Activated T-cell treated with anti-CD3 and anti-CD28 coated beads, Interleukin-2, amount 50 U/mL, for 48 hours (primary cell): ENCODE measurements at regions not wholly inside any gene's neighbourhood (a gene's known extent, or its start where the extent isn't known, plus 50 kb on each side); places are given as distances from the start of the nearest gene placed in this dataset.

Experiments used
- DNase-seq, 2 experiments: peaks; one replicate each; pipeline ENCODE4 v3.0.0-alpha.2; 2020

- DNase-seq, result no peak
Measured at GRCh38 chr15:70547846-70548487, 215.4 kb downstream of the UACA start.

GRCh38 chr15:70545526-70545925 lies 217.8 kb downstream of the UACA start:
- peak; percentile 19 to 23 for DNase-seq

- DNase-seq, result no peak
Measured at GRCh38 chr15:70541511-70541910, 221.8 kb downstream of the UACA start.

GRCh38 chr15:70539912-70540530 lies 223.3 kb downstream of the UACA start:
- peak; percentile 12 for DNase-seq

GRCh38 chr15:70539409-70539808 lies 223.9 kb downstream of the UACA start:
- peak in 1 of 2 experiments; percentile 0 for DNase-seq

GRCh38 chr15:70538278-70538677 lies 225.1 kb downstream of the UACA start:
- no peak for DNase-seq

GRCh38 chr15:70535955-70536338 lies 227.4 kb downstream of the UACA start:
- DNase-seq, result no peak

GRCh38 chr15:70535071-70535954 lies 228.0 kb downstream of the UACA start:
- DNase-seq, result peak; percentile 66 to 71

GRCh38 chr15:70533931-70534742 lies 229.2 kb downstream of the UACA start:
- no peak for DNase-seq

- peak in 1 of 2 experiments; percentile 17 for DNase-seq
Measured at GRCh38 chr15:70532531-70533186, 230.7 kb downstream of the UACA start.

- peak in 1 of 2 experiments; percentile 16 for DNase-seq
Measured at GRCh38 chr15:70531576-70531975, 231.8 kb downstream of the UACA start.

- peak in 1 of 2 experiments; percentile 15 for DNase-seq
Measured at GRCh38 chr15:70530906-70531305, 232.5 kb downstream of the UACA start.

- DNase-seq, result peak in 1 of 2 experiments; percentile 11
Measured at GRCh38 chr15:70530503-70530902, 232.9 kb downstream of the UACA start.

- peak in 1 of 2 experiments; percentile 13 for DNase-seq
Measured at GRCh38 chr15:70530017-70530499, 233.3 kb downstream of the UACA start.

- DNase-seq, result peak in 1 of 2 experiments; percentile 17
Measured at GRCh38 chr15:70528816-70529215, 234.5 kb downstream of the UACA start.

GRCh38 chr15:70528270-70528706 lies 235.1 kb downstream of the UACA start:
- DNase-seq, result peak; percentile 66 to 70

- no peak for DNase-seq
Measured at GRCh38 chr15:70526974-70527325, 236.4 kb downstream of the UACA start.

- DNase-seq, result peak; percentile 20 to 22
Measured at GRCh38 chr15:70526221-70526973, 237.0 kb downstream of the UACA start.

- peak in 1 of 2 experiments; percentile 9 for DNase-seq
Measured at GRCh38 chr15:70525551-70525950, 237.8 kb downstream of the UACA start.

GRCh38 chr15:70524470-70524869 lies 238.9 kb downstream of the UACA start:
- DNase-seq, result no peak

- DNase-seq, result peak in 1 of 2 experiments; percentile 8
Measured at GRCh38 chr15:70523616-70524015, 239.7 kb downstream of the UACA start.
